Uterus (tissue), 2 donors: ENCODE measurements at regions not wholly inside any gene's neighbourhood (a gene's known extent, or its start where the extent isn't known, plus 50 kb on each side); places are given as distances from the start of the nearest gene placed in this dataset.

Experiments used
- CTCF ChIP-seq, 4 experiments: fragments of 200-600 bp in 2 of 4; fragments of 450-650 bp in 2 of 4; sonication (generic) in 2 of 4; IDR thresholded peaks; one replicate each; pipeline ENCODE4 v1.5.1; 2016 to 2019; ENCODE audit warnings: antibody characterized with exemption in 4 of 4, mild to moderate bottlenecking in 2 of 4, moderate library complexity in 1 of 4
- POLR2A ChIP-seq, 2 donors: fragments of 450-650 bp; IDR thresholded peaks; one replicate each; pipeline ENCODE4 v1.6.1; 2016; ENCODE audit warnings: antibody characterized with exemption in 2 of 2, mild to moderate bottlenecking in 1 of 2, moderate library complexity in 1 of 2

GRCh38 chr3:64917914-64918453 lies 230.2 kb upstream of the ADAMTS9 start:
- TF ChIP-seq CTCF (IDR thresholded peaks at IDR 0.05) (no peak), POLR2A (IDR thresholded peaks at IDR 0.05) (no peak)
